Smooth muscle cell (in vitro differentiated cells): ENCODE measurements at regions not wholly inside any gene's neighbourhood (a gene's known extent, or its start where the extent isn't known, plus 50 kb on each side); places are given as distances from the start of the nearest gene placed in this dataset.

Experiments used
- DNase-seq: peaks from one replicate; lab custom pipeline; 2025; ENCODE audit not compliant: unreplicated experiment; lab: John Stamatoyannopoulos, UW
- H2AFZ ChIP-seq: fragments of 200-600 bp; sonication (generic); 2 replicates; pipeline ENCODE4 v1.6.0; 2016; ENCODE audit warnings: antibody characterized with exemption, low read depth, mild to moderate bottlenecking
- H3F3A ChIP-seq: fragments of 200-600 bp; sonication (generic); 2 replicates; pipeline ENCODE4 v1.6.0; 2017; ENCODE audit warnings: antibody characterized with exemption, low read depth
- H3K27ac ChIP-seq: fragments of 200-600 bp; sonication (generic); 2 replicates; pipeline ENCODE4 v1.5.1; 2016; ENCODE audit warnings: low read depth, mild to moderate bottlenecking
- H3K27me3 ChIP-seq: fragments of 200-600 bp; sonication (generic); 2 replicates; pipeline ENCODE4 v1.6.1; 2016; ENCODE audit warnings: low read depth, mild to moderate bottlenecking
- H3K36me3 ChIP-seq: fragments of 200-600 bp; sonication (generic); 2 replicates; pipeline ENCODE4 v1.5.1; 2016; ENCODE audit warnings: low read depth
- H3K4me1 ChIP-seq: fragments of 200-600 bp; sonication (generic); 2 replicates; pipeline ENCODE4 v1.5.1; 2016; ENCODE audit warnings: low read depth
- H3K4me2 ChIP-seq: fragments of 200-600 bp; sonication (generic); 2 replicates; pipeline ENCODE4 v1.6.0; 2016; ENCODE audit warnings: mild to moderate bottlenecking
- H3K4me3 ChIP-seq: fragments of 200-600 bp; sonication (generic); 2 replicates; pipeline ENCODE4 v1.5.1; 2016; ENCODE audit warnings: mild to moderate bottlenecking
- H3K79me2 ChIP-seq: fragments of 200-600 bp; sonication (generic); 2 replicates; pipeline ENCODE4 v1.6.0; 2016; ENCODE audit warnings: low read depth, mild to moderate bottlenecking
- H3K9ac ChIP-seq: fragments of 200-600 bp; sonication (generic); 2 replicates; pipeline ENCODE4 v1.6.0; 2016; ENCODE audit warnings: low read depth
- H3K9me3 ChIP-seq: fragments of 200-600 bp; sonication (generic); replicated peaks from 2 replicates; pipeline ENCODE4 v1.5.1; 2016; ENCODE audit warnings: low read depth
- H4K20me1 ChIP-seq: fragments of 200-600 bp; sonication (generic); 2 replicates; pipeline ENCODE4 v1.6.0; 2016; ENCODE audit warnings: low read depth
- WGBS: methylation state at CpG from one replicate; pipeline ENCODE4 v1.1.7; 2016; ENCODE audit warnings: low lambda C conversion rate; 5-methylcytosine and 5-hydroxymethylcytosine counted together
- TF ChIP-seq, protein P1 (sequence below): fragments of 200-600 bp; sonication (generic); IDR thresholded peaks from 2 replicates; pipeline ENCODE4 v1.5.1; 2017; ENCODE audit warnings: borderline replicate concordance, mild to moderate bottlenecking, antibody characterized with exemption; ENCODE audit not compliant: insufficient read depth, poor library complexity, severe bottlenecking

DNA sequence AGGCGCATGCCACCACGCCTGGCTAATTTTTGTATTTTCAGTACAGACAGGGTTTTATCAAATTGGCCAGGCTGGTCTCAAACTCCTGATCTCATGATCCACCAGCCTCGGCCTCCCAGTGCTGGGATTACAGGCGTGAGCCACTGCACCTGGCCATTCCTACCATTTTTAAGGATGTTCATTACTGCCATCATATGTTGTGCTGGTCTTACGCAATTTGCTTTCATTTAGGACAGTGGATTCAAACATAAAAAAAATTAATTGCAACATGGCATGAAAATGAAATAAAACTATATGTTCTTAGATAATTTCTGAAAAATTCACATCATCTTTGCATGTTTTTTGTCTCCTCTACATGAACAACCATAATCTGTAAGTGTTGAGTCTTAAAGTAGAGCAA, 527.7 kb downstream of the LTN1 start:
- WGBS, result 97% methylated on average over 5 of the region's 5 CpGs

DNA sequence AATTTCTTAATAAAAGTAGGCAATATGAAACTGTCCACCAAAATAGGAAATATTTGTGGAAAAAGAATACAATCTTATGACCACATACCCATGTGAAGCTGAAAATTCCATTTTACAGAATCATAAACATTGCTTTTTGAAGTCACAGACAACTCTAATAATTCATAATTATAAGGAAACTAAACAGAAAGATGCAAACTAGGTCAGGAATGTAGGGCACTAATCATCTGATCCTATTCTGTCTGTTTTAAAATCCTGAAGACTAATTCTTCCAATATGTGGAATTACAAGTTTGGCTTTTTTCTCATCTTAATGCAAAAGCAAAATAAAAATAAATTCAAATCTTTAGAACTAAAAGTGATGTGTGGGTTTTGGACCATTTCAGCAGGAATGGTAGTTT, 528.6 kb downstream of the LTN1 start:
- Histone ChIP-seq H3K9ac (no peak overlapping the region), H3K9me3 (no peaks in the 10 kb centered on the region), H3K4me1 (no peaks in the 10 kb centered on the region), H3K79me2 (no peaks in the 10 kb centered on the region), H3K4me2 (no peak overlapping the region), H3K27ac (no peak overlapping the region), H3K27me3 (no peaks in the 10 kb centered on the region), H2AFZ (no peak overlapping the region), H4K20me1 (no peaks in the 10 kb centered on the region), H3F3A (no peaks in the 10 kb centered on the region), H3K36me3 (no peaks in the 10 kb centered on the region), H3K4me3 (no peak overlapping the region)
- no peak for DNase-seq
- TF ChIP-seq, protein P1, sequence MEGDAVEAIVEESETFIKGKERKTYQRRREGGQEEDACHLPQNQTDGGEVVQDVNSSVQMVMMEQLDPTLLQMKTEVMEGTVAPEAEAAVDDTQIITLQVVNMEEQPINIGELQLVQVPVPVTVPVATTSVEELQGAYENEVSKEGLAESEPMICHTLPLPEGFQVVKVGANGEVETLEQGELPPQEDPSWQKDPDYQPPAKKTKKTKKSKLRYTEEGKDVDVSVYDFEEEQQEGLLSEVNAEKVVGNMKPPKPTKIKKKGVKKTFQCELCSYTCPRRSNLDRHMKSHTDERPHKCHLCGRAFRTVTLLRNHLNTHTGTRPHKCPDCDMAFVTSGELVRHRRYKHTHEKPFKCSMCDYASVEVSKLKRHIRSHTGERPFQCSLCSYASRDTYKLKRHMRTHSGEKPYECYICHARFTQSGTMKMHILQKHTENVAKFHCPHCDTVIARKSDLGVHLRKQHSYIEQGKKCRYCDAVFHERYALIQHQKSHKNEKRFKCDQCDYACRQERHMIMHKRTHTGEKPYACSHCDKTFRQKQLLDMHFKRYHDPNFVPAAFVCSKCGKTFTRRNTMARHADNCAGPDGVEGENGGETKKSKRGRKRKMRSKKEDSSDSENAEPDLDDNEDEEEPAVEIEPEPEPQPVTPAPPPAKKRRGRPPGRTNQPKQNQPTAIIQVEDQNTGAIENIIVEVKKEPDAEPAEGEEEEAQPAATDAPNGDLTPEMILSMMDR, result no peak

More for the DNA sequence above, 527.7 kb downstream of the LTN1 start:
- H3K4me3 ChIP-seq, result no peak overlapping the region
- no peaks in the 10 kb centered on the region for H3K4me1 ChIP-seq
- no peak overlapping the region for H3K4me2 ChIP-seq
- no peaks in the 10 kb centered on the region for H4K20me1 ChIP-seq
- H2AFZ ChIP-seq, result no peak overlapping the region
- H3K9me3 ChIP-seq, result no peaks in the 10 kb centered on the region
- H3F3A ChIP-seq, result no peaks in the 10 kb centered on the region
- H3K36me3 ChIP-seq, result no peaks in the 10 kb centered on the region
- no peaks in the 10 kb centered on the region for H3K27me3 ChIP-seq
- no peak for DNase-seq
- H3K27ac ChIP-seq, result no peak overlapping the region
- no peak overlapping the region for H3K9ac ChIP-seq
- TF ChIP-seq, protein P1, result no peak
- H3K79me2 ChIP-seq, result no peaks in the 10 kb centered on the region

DNA sequence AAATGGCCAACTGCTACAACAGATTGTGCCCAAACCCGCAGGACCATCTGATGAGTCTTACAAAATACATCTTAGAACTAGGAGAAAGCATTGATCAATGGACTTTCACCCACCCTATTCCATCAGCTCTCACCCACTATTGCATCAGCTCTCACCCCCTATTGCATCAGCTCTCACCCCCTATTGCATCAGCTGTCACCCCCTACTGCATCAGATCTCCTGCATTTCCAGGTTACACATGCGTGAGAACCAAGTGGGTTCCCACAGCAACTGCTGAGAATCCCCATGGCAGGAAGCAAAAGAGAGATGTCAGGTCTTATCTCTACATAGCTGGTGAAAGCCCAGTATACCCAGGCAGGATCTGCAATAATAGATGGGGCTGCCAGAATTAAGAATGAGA, 533.5 kb downstream of the LTN1 start:
- Histone ChIP-seq H3K36me3 (no peaks in the 10 kb centered on the region), H3F3A (no peaks in the 10 kb centered on the region), H4K20me1 (no peaks in the 10 kb centered on the region), H3K9ac (no peak overlapping the region), H3K4me2 (no peak overlapping the region), H3K27ac (no peak overlapping the region), H3K4me1 (no peaks in the 10 kb centered on the region), H3K27me3 (no peaks in the 10 kb centered on the region), H3K79me2 (no peaks in the 10 kb centered on the region), H3K4me3 (no peak overlapping the region), H2AFZ (no peak overlapping the region), H3K9me3 (no peaks in the 10 kb centered on the region)
- 90% methylated on average over 2 of the region's 2 CpGs for WGBS
- no peak for DNase-seq
- TF ChIP-seq, protein P1, result no peak

DNA sequence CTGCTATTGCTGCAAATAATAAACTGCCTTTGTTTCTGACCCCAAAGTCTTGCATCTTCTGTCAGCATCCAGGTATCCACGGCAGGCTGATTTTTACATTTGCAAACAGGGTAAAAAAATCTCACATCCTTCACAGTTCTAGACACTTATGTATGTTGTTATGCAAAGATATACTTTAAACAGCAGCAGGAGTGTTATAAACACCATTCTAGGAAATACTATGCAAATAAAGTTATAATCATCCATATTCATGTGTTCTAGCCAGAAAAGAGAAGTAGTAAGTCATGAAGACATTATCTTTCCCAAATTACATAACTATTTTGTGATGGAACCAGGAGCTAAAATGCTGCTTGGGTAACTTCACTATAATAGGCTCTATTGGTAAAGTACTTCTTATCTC, 534.2 kb downstream of the LTN1 start:
- Histone ChIP-seq H3K27me3 (no peaks in the 10 kb centered on the region), H3K9ac (no peak overlapping the region), H2AFZ (no peak overlapping the region), H3K4me1 (no peaks in the 10 kb centered on the region), H3K4me2 (no peak overlapping the region), H3K4me3 (no peak overlapping the region), H3F3A (no peaks in the 10 kb centered on the region), H3K36me3 (no peaks in the 10 kb centered on the region), H4K20me1 (no peaks in the 10 kb centered on the region), H3K27ac (no peak overlapping the region), H3K9me3 (no peaks in the 10 kb centered on the region), H3K79me2 (no peaks in the 10 kb centered on the region)
- TF ChIP-seq, protein P1, result no peak
- 75% methylated on average over 1 of the region's 1 CpG for WGBS
- DNase-seq, result no peak
